ENCODE measurements at regions not wholly inside any gene's neighbourhood (a gene's known extent, or its start where the extent isn't known, plus 50 kb on each side); places are given as distances from the start of the nearest gene placed in this dataset.
A peak's percentile ranks its signal among the peaks of the same experiment; 100 is the strongest.

GRCh38 chr2:100726866-100727265 lies 93.1 kb upstream of the NPAS2 start:
- no peak for TF ChIP-seq CTCF (IDR thresholded peaks at IDR 0.05; ENCODE audit: extremely low read depth, insufficient read depth, missing control alignments)
- no peak for DNase-seq (ENCODE audit: low spot score)
- in situ Hi-C loops (cut with MboI; ENCODE audit: low pct_unique_long_range_greater_than_20kb, low sequenced_read_pairs, unreplicated experiment) = no loop called here

DNA sequence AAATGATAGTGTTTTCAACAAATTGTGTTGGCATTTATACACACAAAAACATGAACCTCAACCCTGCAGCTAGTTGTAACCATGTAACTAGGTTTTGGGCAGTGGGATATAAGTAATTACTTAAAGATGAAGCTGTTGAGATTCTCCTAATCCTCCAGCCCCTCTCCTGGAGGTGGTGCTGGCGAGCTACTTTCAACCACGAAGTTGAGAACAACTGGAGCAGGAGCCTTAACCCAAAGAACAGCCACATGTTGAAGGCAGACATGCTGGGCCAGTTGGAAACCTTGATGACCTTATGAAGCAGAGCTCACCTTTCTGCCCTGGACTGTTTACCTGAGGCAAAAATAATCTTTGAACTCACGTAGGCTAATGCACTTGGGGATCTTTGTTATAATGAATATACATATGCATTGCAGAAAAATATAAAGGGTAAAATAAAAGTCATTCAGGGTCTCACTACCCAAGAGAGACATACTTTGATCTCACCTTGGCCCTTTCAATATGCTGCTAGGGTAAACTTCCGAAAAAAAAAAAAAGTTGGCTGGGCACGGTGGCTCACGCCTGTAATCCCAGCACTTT lies 89.6 kb upstream of the NPAS2 start:
- in situ Hi-C loops (cut with MboI; ENCODE audit: low pct_unique_long_range_greater_than_20kb, low sequenced_read_pairs, unreplicated experiment) = no loop called here
- DNase-seq (ENCODE audit: low spot score) = no peak

GRCh38 chr2:100731535-100731981 lies 88.4 kb upstream of the NPAS2 start:
- in situ Hi-C loops (cut with MboI; ENCODE audit: low pct_unique_long_range_greater_than_20kb, low sequenced_read_pairs, unreplicated experiment) = no loop called here
- TF ChIP-seq CTCF (IDR thresholded peaks at IDR 0.05; ENCODE audit: extremely low read depth, insufficient read depth, missing control alignments) = no peak
- DNase-seq (ENCODE audit: low spot score) = no peak

More for the DNA sequence above, 89.6 kb upstream of the NPAS2 start:
- TF ChIP-seq CTCF (IDR thresholded peaks at IDR 0.05; ENCODE audit: extremely low read depth, insufficient read depth, missing control alignments) = peak; percentile 47

GRCh38 chr2:100733391-100734187 lies 86.3 kb upstream of the NPAS2 start:
- in situ Hi-C loops (cut with MboI; ENCODE audit: low pct_unique_long_range_greater_than_20kb, low sequenced_read_pairs, unreplicated experiment) = no loop called here
- TF ChIP-seq CTCF (IDR thresholded peaks at IDR 0.05; ENCODE audit: extremely low read depth, insufficient read depth, missing control alignments) = no peak
- no peak for DNase-seq (ENCODE audit: low spot score)

DNA sequence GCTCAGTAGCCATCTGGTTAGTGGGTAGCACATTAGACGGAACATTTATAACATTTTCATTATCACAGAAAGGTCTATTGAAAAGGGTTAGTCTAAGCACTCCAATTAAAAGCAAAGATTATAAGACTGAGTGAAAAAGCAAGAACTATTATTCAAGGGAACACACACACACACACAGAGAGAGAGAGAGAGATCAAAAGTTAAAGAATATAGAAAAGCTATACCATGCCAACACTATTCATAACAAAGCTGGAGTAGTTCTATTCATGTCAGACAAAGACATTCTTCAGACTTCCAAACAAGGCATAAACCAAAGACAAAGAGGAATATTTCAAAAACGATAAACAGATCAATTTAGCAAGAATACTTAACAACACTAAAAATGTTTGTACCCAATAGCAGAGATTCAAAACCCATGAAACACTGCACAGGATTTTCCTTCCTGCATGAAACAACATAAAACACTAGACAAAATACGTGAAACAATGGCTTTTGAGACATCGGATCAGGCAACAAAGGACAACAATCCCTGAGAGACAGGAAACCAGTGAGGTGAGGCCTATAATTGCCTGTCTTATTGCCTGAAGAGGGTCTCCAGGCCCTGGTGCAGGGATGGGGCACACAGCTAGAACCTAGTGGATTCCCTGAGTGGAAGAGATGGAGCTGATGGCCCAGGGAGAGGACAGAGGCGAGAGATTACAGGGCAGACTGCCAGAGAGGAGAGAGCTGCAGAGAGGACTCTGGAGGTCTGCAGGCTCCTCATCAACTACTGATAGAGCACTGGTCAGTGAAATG lies 83.6 kb upstream of the NPAS2 start:
- no peak for TF ChIP-seq CTCF (IDR thresholded peaks at IDR 0.05; ENCODE audit: extremely low read depth, insufficient read depth, missing control alignments)
- in situ Hi-C loops (cut with MboI; ENCODE audit: low pct_unique_long_range_greater_than_20kb, low sequenced_read_pairs, unreplicated experiment) = no loop called here
- no peak for DNase-seq (ENCODE audit: low spot score)

- TF ChIP-seq CTCF (IDR thresholded peaks at IDR 0.05; ENCODE audit: extremely low read depth, insufficient read depth, missing control alignments) = no peak
- DNase-seq (ENCODE audit: low spot score) = no peak
- in situ Hi-C loops (cut with MboI; ENCODE audit: low pct_unique_long_range_greater_than_20kb, low sequenced_read_pairs, unreplicated experiment) = no loop called here
Observed at GRCh38 chr2:100739735-100740432, 80.1 kb upstream of the NPAS2 start.
